Naive thymus-derived CD8-positive, alpha-beta T cell (primary cell): ENCODE measurements at regions not wholly inside any gene's neighbourhood (a gene's known extent, or its start where the extent isn't known, plus 50 kb on each side); places are given as distances from the start of the nearest gene placed in this dataset.

Experiments used
- ATAC-seq, 2 donors: fragments of 150-1000 bp; cut with Tn5 transposase in 1 of 2; sonication (Bioruptor Pico), chemical (Tn5 transposase) in 1 of 2; 1 replicate in 1 of 2; 2 replicates in 1 of 2; pipeline ENCODE4 v1.10.0; 2021; ENCODE audit warnings: mild to moderate bottlenecking in 2 of 2, moderate library complexity in 2 of 2
- POLR2A ChIA-PET: fragments of 350-600 bp; sonication (Branson Sonifier 250); formaldehyde crosslinking; loops from one replicate; lab custom pipeline; 2021; ENCODE audit warnings: antibody characterized with exemption; lab: Charles Lee
- DNase-seq, 10 donors: peaks; one replicate each; pipeline versions ENCODE4 v3.0.0 to v3.0.0-alpha.2; 2020 to 2022
- H3K27ac Mint-ChIP-seq, 10 donors: one replicate each; pipeline ENCODE4 v1.8.0; 2020 to 2022; ENCODE audit warnings: mild to moderate bottlenecking in 10 of 10, mixed read lengths in 10 of 10, moderate library complexity in 4 of 10, inconsistent platforms in 1 of 10
- H3K27me3 Mint-ChIP-seq, 5 donors: one replicate each; pipeline ENCODE4 v1.8.0; 2021 to 2022; ENCODE audit warnings: mixed read lengths in 5 of 5
- H3K36me3 Mint-ChIP-seq, 3 donors: one replicate each; pipeline ENCODE4 v1.8.0; 2020 to 2022; ENCODE audit warnings: mixed read lengths in 3 of 3, mild to moderate bottlenecking in 2 of 3, inconsistent platforms in 1 of 3
- H3K4me1 Mint-ChIP-seq, 4 donors: one replicate each; pipeline ENCODE4 v1.8.0; 2021 to 2022; ENCODE audit warnings: mixed read lengths in 4 of 4
- H3K4me3 Mint-ChIP-seq, 10 donors: one replicate each; pipeline ENCODE4 v1.8.0; 2020 to 2022; ENCODE audit warnings: mild to moderate bottlenecking in 10 of 10, mixed read lengths in 10 of 10, moderate library complexity in 6 of 10, inconsistent platforms in 1 of 10
- H3K9me3 Mint-ChIP-seq, 9 donors: one replicate each; pipeline ENCODE4 v1.8.0; 2020 to 2022; ENCODE audit warnings: mixed read lengths in 9 of 9, mild to moderate bottlenecking in 3 of 9, inconsistent platforms in 1 of 9, moderate library complexity in 1 of 9

DNA sequence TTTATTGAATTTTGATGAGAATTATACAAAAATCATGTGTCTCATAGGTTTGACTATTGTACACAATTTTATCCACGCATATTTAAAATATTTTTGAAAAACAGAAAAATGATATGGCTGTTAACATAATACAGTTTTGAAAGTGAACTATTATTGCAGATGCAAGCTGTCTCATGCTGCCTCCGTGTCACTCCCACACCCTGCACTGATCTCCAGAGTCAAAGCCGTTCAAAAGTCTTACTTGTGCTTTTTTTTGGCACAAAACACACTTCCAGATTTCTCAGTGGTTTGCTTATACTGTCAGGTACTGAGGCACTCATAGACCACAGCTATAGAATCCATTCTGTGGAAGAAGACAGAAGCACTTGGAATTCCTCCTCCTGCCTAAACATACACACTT, 243.1 kb upstream of the ADARB2 start:
- no peak overlapping the region for H3K27ac Mint-ChIP-seq
- ATAC-seq (no peak), DNase-seq (no peak)
- peaks cover 0 to 6% (median 0%) of the 10 kb centered on the region in 3 donors for H3K36me3 Mint-ChIP-seq
- POLR2A ChIA-PET: interaction anchor here (0.9 kb wide), 1 partner anchor 549 kb away, joined by 3 read pairs; no protein-coding TSS in a partner anchor
- H3K4me3 Mint-ChIP-seq: no peak overlapping the region
- H3K4me1 Mint-ChIP-seq: peaks cover 0 to 2% (median 0%) of the 10 kb centered on the region in 4 donors
- H3K9me3 Mint-ChIP-seq: peaks cover 0 to 9% (median 4%) of the 10 kb centered on the region in 9 donors
- H3K27me3 Mint-ChIP-seq: peaks cover 4 to 12% (median 8%) of the 10 kb centered on the region in 5 donors

GRCh38 chr10:1978584-1978983, 241.3 kb upstream of the ADARB2 start:
- peaks cover 0 to 9% (median 3%) of the 10 kb centered on the region in 9 donors for H3K9me3 Mint-ChIP-seq
- ATAC-seq (no peak), DNase-seq (no peak)
- H3K4me3 Mint-ChIP-seq: no peak overlapping the region
- POLR2A ChIA-PET: no interaction called here
- H3K27me3 Mint-ChIP-seq: peaks cover 0 to 6% (median under 1%) of the 10 kb centered on the region in 5 donors
- H3K4me1 Mint-ChIP-seq: peaks cover 0 to 2% (median 0%) of the 10 kb centered on the region in 4 donors
- peaks cover 0 to 6% (median 0%) of the 10 kb centered on the region in 3 donors for H3K36me3 Mint-ChIP-seq
- H3K27ac Mint-ChIP-seq: no peak overlapping the region

DNA sequence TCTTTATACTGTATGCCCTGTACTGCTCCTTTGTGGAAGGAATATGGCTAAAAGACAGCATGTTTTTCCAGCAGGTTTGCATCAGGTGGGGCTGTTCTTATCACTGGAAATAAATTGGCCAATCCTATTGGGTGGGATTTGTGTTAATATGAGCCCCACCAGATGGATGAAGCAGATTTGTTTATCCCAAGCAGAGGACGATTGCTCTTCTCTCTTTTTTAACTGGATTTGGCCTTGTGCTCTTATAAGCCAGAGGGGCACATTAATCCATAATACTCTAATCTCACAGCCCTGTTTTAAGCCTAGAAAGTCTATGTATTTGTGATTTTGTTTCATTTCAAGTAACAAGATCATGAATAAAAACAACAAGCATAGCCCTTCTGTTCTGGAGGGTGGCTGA, 240.1 kb upstream of the ADARB2 start:
- H3K4me3 Mint-ChIP-seq: no peak overlapping the region
- peaks cover 0 to 6% (median 0%) of the 10 kb centered on the region in 3 donors for H3K36me3 Mint-ChIP-seq
- no peak for ATAC-seq

GRCh38 chr10:1972406-1972805, 235.1 kb upstream of the ADARB2 start:
- H3K4me3 Mint-ChIP-seq: no peak overlapping the region
- ATAC-seq: no peak
- no peak for DNase-seq
- POLR2A ChIA-PET: no interaction called here
- H3K36me3 Mint-ChIP-seq: no peaks in the 10 kb centered on the region
- peaks cover 0 to 10% (median 2%) of the 10 kb centered on the region in 9 donors for H3K9me3 Mint-ChIP-seq
- H3K27me3 Mint-ChIP-seq: peaks cover 0 to 4% (median 0%) of the 10 kb centered on the region in 5 donors
- H3K27ac Mint-ChIP-seq: peak overlapping the region in 1 of 10 donors; percentile 29
- no peaks in the 10 kb centered on the region for H3K4me1 Mint-ChIP-seq

More for the DNA sequence above, 240.1 kb upstream of the ADARB2 start:
- H3K4me1 Mint-ChIP-seq: peaks cover 0 to 2% (median 0%) of the 10 kb centered on the region in 4 donors
- no peak for DNase-seq
- POLR2A ChIA-PET: no interaction called here
- peaks cover 0 to 4% (median 0%) of the 10 kb centered on the region in 5 donors for H3K27me3 Mint-ChIP-seq
- H3K9me3 Mint-ChIP-seq: peaks cover 0 to 9% (median 3%) of the 10 kb centered on the region in 9 donors
- H3K27ac Mint-ChIP-seq: peak overlapping the region in 1 of 10 donors; percentile 43

- Mint-ChIP-seq H3K36me3 (no peaks in the 10 kb centered on the region), H3K9me3 (peaks cover 0 to 10% (median 2%) of the 10 kb centered on the region in 9 donors), H3K27me3 (peaks cover 0 to 14% (median 0%) of the 10 kb centered on the region in 5 donors), H3K4me3 (no peak overlapping the region), H3K27ac (no peak overlapping the region), H3K4me1 (no peaks in the 10 kb centered on the region)
- POLR2A ChIA-PET: no interaction called here
- ATAC-seq (no peak), DNase-seq (no peak)
These were observed 231.1 kb upstream of the ADARB2 start for GRCh38 chr10:1968257-1969033.

DNA sequence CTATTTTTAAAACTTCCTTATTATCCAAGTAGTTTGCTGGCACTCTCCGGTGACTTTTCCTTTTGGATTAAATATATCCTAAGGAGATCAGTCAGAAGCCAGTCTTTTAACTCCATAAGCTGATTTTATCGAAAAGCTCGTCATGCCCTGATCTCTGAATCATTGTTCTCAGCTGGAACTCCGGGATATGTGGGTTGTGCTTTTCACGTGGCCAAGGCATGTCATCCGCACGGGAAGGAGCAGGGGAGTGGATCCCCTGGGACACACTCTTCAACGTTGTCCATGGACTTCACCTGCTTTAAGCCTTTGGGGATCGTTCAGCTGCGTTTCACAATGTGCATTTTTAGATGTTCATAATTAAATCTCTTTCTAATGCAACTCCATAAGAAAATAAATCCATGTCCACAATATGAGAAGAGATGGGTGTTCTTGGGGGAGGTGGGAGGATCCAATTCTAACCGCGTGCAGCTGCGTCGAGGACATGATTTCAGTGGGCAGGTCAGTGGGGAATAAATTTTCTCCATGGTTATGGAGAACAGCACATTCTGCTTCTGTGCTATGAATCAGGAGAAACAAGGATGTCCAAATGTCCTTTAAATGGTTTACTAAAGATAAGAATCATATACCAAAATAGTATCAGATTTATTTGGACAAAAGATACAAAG, 229.5 kb upstream of the ADARB2 start:
- H3K9me3 Mint-ChIP-seq: peaks cover 0 to 2% (median 0%) of the 10 kb centered on the region in 9 donors
- H3K27me3 Mint-ChIP-seq: peaks cover 0 to 14% (median 0%) of the 10 kb centered on the region in 5 donors
- no peak overlapping the region for H3K4me3 Mint-ChIP-seq
- no peaks in the 10 kb centered on the region for H3K4me1 Mint-ChIP-seq
- H3K36me3 Mint-ChIP-seq: no peaks in the 10 kb centered on the region
- POLR2A ChIA-PET: no interaction called here
- peak overlapping the region in 1 of 10 donors; percentile 11 for H3K27ac Mint-ChIP-seq
- DNase-seq: no peak
- no peak for ATAC-seq

DNA sequence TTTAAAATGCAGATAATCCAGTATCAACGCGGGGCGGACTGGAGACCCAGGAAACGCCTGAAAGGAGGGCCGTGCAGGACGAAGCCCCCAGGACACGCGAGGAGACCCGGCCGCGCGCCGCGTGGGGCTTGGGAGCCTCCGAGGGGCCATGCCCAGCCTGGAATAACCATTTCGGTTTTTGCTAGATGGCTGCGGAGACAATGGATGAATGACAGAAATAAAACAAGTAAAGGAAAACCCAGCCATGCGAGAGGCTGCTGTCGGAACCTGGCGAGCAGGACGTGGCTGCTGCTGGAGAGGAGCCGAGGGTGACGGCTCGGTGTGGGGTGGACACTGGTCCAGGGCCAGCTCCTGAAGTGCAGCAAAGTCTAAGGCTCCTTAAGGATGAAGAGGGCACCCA, 227.2 kb upstream of the ADARB2 start:
- no peak for ATAC-seq
- peak overlapping the region in 1 of 10 donors; percentile 16 for H3K27ac Mint-ChIP-seq
- H3K9me3 Mint-ChIP-seq: no peaks in the 10 kb centered on the region
- peaks cover 0 to 11% (median 0%) of the 10 kb centered on the region in 5 donors for H3K27me3 Mint-ChIP-seq
- H3K36me3 Mint-ChIP-seq: no peaks in the 10 kb centered on the region
- no peak for DNase-seq
- no peaks in the 10 kb centered on the region for H3K4me1 Mint-ChIP-seq
- no peak overlapping the region for H3K4me3 Mint-ChIP-seq
- POLR2A ChIA-PET: no interaction called here

DNA sequence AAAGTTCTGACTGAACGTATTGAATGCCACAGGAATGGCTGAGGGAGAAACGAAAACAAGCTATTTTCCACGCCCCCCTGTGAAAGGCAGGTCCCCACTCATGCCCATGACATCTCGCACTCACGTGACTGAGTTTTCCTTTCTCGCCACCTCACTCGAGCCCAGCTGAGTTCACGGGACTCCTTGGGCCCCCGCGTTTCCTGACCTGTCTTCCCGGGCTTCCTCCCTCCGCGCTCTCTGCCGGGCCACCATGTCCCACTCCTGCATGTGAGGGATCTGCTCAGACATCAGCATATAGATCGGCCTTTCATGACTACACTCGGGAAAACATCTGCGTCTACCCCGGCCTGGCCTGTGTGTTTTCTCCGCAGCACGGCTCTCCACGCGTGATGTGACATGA, 226.0 kb upstream of the ADARB2 start:
- Mint-ChIP-seq H3K36me3 (no peaks in the 10 kb centered on the region), H3K27ac (no peak overlapping the region), H3K4me3 (no peak overlapping the region), H3K4me1 (peaks cover 0 to 3% (median 0%) of the 10 kb centered on the region in 4 donors), H3K9me3 (no peaks in the 10 kb centered on the region), H3K27me3 (peaks cover 0 to 10% (median 0%) of the 10 kb centered on the region in 5 donors)
- DNase-seq (no peak), ATAC-seq (no peak)
- POLR2A ChIA-PET: no interaction called here

GRCh38 chr10:1961989-1962388, 224.7 kb upstream of the ADARB2 start:
- H3K36me3 Mint-ChIP-seq: no peaks in the 10 kb centered on the region
- POLR2A ChIA-PET: no interaction called here
- H3K4me3 Mint-ChIP-seq: no peak overlapping the region
- H3K9me3 Mint-ChIP-seq: no peaks in the 10 kb centered on the region
- no peak overlapping the region for H3K27ac Mint-ChIP-seq
- ATAC-seq (no peak), DNase-seq (no peak)
- H3K4me1 Mint-ChIP-seq: peaks cover 0 to 13% (median 1%) of the 10 kb centered on the region in 4 donors
- H3K27me3 Mint-ChIP-seq: peaks cover 0 to 10% (median 0%) of the 10 kb centered on the region in 5 donors

GRCh38 chr10:1960982-1961381, 223.7 kb upstream of the ADARB2 start:
- H3K27ac Mint-ChIP-seq: no peak overlapping the region

GRCh38 chr10:1957057-1957456, 219.7 kb upstream of the ADARB2 start:
- Mint-ChIP-seq H3K4me3 (no peak overlapping the region), H3K36me3 (peaks cover 0 to 2% (median 0%) of the 10 kb centered on the region in 3 donors), H3K27me3 (no peaks in the 10 kb centered on the region), H3K9me3 (no peaks in the 10 kb centered on the region), H3K4me1 (peaks cover 0 to 18% (median 1%) of the 10 kb centered on the region in 4 donors), H3K27ac (peak overlapping the region in 2 of 10 donors; percentile 7 to 22)
- ATAC-seq (no peak), DNase-seq (no peak)
- POLR2A ChIA-PET: interaction anchor here (0.7 kb wide), 1 partner anchor 1808 kb away, joined by 4 read pairs; no protein-coding TSS in a partner anchor

More at GRCh38 chr10:1960982-1961381, 223.7 kb upstream of the ADARB2 start:
- no peak overlapping the region for H3K4me3 Mint-ChIP-seq
- H3K4me1 Mint-ChIP-seq: peaks cover 0 to 18% (median 1%) of the 10 kb centered on the region in 4 donors
- no peak for DNase-seq
- ATAC-seq: no peak
- peaks cover 0 to under 1% (median 0%) of the 10 kb centered on the region in 3 donors for H3K36me3 Mint-ChIP-seq
- H3K27me3 Mint-ChIP-seq: peaks cover 0 to 10% (median 0%) of the 10 kb centered on the region in 5 donors
- H3K9me3 Mint-ChIP-seq: no peaks in the 10 kb centered on the region
- POLR2A ChIA-PET: no interaction called here

DNA sequence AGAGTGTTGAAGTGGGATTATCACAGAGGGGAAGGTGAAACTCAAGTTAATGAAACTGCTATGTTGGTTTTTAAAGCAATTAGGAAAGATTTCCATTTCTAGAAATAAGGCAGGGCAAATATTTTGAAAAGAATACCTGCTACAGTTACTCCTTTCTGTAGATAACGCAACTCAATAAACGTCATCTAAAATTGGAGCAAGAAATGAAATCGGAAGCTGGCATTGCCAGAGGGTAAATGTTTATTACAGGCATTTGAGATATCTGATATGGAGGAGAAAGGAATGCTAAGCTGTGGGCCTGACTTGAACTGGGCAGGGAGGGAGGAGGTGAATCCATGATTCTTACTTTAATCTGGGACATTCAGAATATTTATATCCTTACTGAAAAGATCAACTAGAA, 217.0 kb upstream of the ADARB2 start:
- POLR2A ChIA-PET: no interaction called here
- no peak overlapping the region for H3K4me3 Mint-ChIP-seq
- H3K27ac Mint-ChIP-seq: peak overlapping the region in 1 of 10 donors; percentile 42
- peaks cover 0 to 2% (median 0%) of the 10 kb centered on the region in 3 donors for H3K36me3 Mint-ChIP-seq
- no peaks in the 10 kb centered on the region for H3K9me3 Mint-ChIP-seq
- DNase-seq (no peak), ATAC-seq (no peak)
- H3K4me1 Mint-ChIP-seq: peaks cover 0 to 18% (median 1%) of the 10 kb centered on the region in 4 donors
- H3K27me3 Mint-ChIP-seq: peaks cover 0 to 4% (median 0%) of the 10 kb centered on the region in 5 donors
